ENCODE measurements at regions not wholly inside any gene's neighbourhood (a gene's known extent, or its start where the extent isn't known, plus 50 kb on each side); places are given as distances from the start of the nearest gene placed in this dataset.
"Not testable (repeated sequence)": the region's sequence is repeated elsewhere in the genome, so short reads cannot be mapped to it uniquely, and the experiment has no call there.

DNA sequence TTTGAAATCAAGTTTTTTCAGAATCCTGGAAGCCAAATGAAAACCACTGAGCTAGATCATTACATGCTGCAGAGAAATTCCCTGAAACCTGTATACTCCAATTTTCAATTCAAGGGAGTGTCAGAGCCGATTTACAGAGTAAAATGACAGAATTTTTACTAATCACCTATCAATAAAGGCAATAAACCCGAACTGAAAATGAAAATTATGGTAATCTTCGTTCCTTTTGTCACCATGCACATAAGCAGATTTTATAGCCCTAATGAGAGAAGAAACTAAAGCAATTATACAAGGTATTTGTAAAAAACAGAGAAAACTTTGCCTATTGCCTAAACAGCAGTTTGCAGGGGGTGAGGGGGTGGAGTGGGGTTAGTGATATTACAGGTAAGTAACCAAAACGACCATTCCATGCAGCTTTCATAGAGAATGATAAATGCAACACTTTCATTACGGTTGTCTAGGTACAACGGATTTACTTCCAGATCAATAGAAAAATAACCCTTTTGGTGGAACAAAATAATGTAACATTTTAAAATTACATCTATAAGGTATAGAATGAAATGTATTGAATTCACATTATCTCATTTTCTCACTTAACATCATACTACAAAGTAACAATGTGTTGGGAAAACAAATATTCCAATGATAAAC is 115.2 kb upstream of the BEND6 start:
- intact Hi-C loops (cut with micrococcal nuclease): loop anchor here (5.0 kb wide), 1 partner anchor 37 kb away; no protein-coding TSS in a partner anchor
- Mint-ChIP-seq H3K4me3 (no peak overlapping the region), H3K36me3 (ENCODE audit: low read depth) (no peaks in the 10 kb centered on the region), H3K9me3 (no peaks in the 10 kb centered on the region), H3K27me3 (peaks cover 10% of the 10 kb centered on the region), H3K4me1 (ENCODE audit: low read depth) (peaks cover 19% of the 10 kb centered on the region), H3K27ac (no peak overlapping the region)

DNA sequence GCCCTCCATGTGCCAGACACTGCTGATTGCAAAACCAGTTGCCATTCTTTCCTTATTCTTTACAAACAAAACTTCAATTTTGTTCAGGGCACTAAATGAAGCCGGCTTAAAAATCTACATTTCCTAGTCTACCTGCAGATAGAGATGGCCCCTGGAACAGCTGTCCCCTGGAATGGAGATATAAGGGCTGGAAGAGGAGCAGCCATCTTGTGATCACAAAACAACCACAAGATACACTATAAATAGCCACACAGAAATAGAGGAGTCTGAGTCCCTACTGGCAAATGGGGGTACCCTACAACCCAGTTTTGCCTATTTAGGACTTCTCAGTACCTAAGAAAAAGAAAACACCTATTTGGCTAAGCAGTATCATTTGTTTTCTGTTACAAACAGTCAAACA is 115.9 kb upstream of the BEND6 start:
- Mint-ChIP-seq H3K27me3 (peaks cover 7% of the 10 kb centered on the region), H3K4me1 (ENCODE audit: low read depth) (peaks cover 17% of the 10 kb centered on the region), H3K9me3 (no peaks in the 10 kb centered on the region), H3K27ac (no peak overlapping the region), H3K36me3 (ENCODE audit: low read depth) (no peaks in the 10 kb centered on the region), H3K4me3 (no peak overlapping the region)
- intact Hi-C loops (cut with micrococcal nuclease): no loop called here

DNA sequence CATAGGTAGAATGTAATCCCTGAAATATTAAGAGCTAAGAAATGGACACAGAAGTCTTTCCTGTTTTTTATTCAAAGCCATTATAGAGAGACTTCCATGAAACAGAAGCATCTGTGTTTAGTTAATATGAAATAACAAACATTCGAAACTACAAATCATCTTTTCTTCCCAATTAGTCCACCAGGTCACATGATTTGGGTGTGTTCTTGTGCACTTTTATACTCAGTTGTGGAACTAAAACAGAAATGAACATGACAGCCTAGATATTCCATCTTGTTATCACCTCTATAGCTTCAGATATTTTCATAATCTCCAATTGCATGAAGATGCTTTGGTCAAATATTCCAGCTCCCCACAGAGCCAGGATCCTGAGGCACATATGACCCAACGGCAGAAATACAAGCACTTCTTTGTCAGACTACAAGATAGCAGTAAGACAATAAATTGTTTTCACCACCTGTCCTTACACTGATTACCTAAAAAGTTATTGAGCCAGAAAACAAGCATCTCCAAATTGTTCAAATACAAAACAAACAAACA is 116.8 kb upstream of the BEND6 start:
- Mint-ChIP-seq H3K9me3 (no peaks in the 10 kb centered on the region), H3K27ac (no peak overlapping the region), H3K27me3 (peaks cover 5% of the 10 kb centered on the region), H3K4me1 (ENCODE audit: low read depth) (peaks cover 15% of the 10 kb centered on the region), H3K36me3 (ENCODE audit: low read depth) (no peaks in the 10 kb centered on the region), H3K4me3 (no peak overlapping the region)
- intact Hi-C loops (cut with micrococcal nuclease): no loop called here

DNA sequence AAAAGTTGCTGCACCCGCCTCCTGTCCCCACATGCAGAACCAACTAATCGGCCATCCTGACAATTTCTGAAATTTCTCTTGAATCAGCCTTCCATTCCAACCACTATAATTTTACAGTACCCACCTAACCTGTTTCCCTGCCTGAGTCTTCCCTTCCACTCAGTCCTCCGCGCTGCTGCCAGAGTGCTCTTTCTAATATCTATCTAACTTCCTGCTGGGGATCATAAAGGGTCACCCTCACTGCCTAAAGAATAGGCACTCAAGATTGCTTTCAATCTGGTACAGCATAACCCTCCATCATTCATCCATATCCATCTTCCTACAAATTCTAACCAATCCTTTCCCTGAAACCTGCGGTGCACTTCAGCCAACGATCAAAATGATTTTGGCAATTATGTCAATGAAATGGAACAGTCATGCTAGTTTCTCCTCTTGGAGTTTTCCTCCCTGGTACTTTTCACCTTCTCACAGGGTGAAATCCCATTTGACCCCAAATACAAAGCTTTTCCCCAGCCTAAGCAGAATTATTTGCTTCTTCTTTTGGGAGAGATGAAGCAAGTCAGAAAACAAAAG is 117.5 kb upstream of the BEND6 start:
- Mint-ChIP-seq H3K27ac (no peak overlapping the region), H3K27me3 (no peaks in the 10 kb centered on the region), H3K4me3 (no peak overlapping the region), H3K4me1 (ENCODE audit: low read depth) (peaks cover 9% of the 10 kb centered on the region), H3K9me3 (no peaks in the 10 kb centered on the region), H3K36me3 (ENCODE audit: low read depth) (no peaks in the 10 kb centered on the region)
- intact Hi-C loops (cut with micrococcal nuclease): no loop called here

DNA sequence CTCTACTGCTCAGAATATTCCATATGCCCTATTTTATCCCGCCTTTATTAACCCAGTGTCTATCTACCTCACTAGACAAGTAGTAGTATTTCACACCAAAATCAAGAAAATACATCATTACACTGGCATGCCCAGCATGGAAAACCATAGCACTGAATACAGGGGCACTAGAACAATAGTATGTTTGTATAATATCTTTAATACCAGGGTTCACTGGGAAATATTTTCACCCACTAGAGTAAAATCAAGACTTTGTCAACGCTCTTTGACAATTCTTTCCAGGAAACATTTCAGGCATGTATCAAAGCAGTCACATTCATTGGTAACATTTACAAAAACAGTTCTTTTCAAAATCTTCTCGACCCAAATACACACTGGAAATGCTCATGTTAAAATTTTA is 119.3 kb upstream of the BEND6 start:
- no peak overlapping the region for H3K4me3 Mint-ChIP-seq
- H3K9me3 Mint-ChIP-seq: no peaks in the 10 kb centered on the region

DNA sequence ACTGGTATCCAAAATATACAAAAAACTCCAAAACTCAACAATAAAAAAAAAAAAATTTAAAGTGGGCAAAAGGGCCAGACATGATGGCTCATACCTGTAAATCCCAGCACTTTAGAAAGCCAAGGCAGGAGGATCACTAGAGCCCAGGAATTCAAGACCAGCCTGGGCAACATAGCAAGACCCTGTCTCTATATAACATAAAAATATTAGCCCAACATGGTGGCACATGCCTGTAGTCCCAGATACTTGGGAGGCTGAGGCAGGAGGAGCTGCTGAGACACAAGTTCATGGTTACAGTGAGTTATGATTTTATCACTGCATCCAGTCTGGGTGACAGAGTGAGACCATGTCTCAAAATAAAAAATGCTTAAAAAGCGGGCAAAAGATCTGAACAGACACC is 121.0 kb upstream of the BEND6 start:
- Mint-ChIP-seq H3K36me3 (ENCODE audit: low read depth) (no peaks in the 10 kb centered on the region), H3K27me3 (no peaks in the 10 kb centered on the region), H3K27ac (no peak overlapping the region), H3K4me3 (no peak overlapping the region), H3K9me3 (no peaks in the 10 kb centered on the region), H3K4me1 (ENCODE audit: low read depth) (peaks cover 9% of the 10 kb centered on the region)
- intact Hi-C loops (cut with micrococcal nuclease): no loop called here

More for the DNA sequence above, 119.3 kb upstream of the BEND6 start:
- H3K4me1 Mint-ChIP-seq (ENCODE audit: low read depth): peaks cover 9% of the 10 kb centered on the region
- intact Hi-C loops (cut with micrococcal nuclease): no loop called here
- no peaks in the 10 kb centered on the region for H3K27me3 Mint-ChIP-seq
- H3K27ac Mint-ChIP-seq: no peak overlapping the region
- H3K36me3 Mint-ChIP-seq (ENCODE audit: low read depth): no peaks in the 10 kb centered on the region

DNA sequence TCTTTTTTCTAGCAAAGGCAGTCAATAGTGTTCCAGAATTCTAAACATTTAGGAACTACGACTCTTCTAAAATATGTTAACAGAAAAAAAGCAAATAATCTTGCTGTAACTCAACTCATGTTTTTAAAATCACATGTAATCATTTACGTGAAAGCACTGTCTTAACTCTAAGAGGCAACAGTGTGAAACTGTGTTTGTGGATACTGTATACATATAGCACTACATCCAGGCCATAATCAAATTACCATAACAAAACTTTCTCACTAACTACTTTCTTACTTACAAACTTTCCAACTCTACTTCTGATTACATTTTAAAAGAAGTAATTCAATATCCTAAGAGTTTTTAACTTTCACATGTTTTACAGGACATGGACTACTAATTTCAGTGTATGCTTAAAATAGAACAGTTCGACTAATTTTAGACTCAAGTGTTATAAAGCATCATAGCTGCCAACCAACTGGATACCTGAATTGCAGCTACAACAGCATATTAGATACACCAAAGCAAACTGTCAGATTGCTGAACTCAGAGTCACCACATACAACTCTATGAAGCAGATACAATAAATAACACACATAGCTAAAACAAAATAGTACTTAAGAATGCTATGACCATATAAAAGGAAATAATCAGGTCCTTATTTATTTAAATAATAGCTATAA is 121.6 kb upstream of the BEND6 start:
- Mint-ChIP-seq H3K36me3 (ENCODE audit: low read depth) (no peaks in the 10 kb centered on the region), H3K4me1 (ENCODE audit: low read depth) (peaks cover 3% of the 10 kb centered on the region), H3K27me3 (no peaks in the 10 kb centered on the region), H3K27ac (no peak overlapping the region), H3K9me3 (no peaks in the 10 kb centered on the region), H3K4me3 (no peak overlapping the region)
- intact Hi-C loops (cut with micrococcal nuclease): no loop called here

DNA sequence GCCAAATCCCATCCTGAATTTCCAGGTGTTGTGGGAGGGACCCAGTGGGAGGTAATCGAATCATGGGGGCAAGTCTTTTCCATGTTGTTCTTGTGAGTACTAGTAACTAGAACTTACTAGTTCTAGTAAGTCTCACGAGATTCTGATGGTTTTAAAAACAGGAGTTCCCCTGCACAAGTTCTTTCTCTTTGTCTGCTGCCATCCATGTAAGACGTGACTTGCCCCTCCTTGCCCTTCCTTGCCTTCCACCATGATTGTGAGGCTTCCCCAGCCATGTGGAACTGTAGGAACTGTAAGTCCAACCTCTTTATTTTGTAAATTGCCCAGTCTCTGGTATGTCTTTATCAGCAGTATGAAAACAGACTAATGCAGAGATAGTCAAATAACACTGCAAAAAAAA is 122.7 kb upstream of the BEND6 start:
- intact Hi-C loops (cut with micrococcal nuclease): no loop called here
- H3K36me3 Mint-ChIP-seq (ENCODE audit: low read depth): no peaks in the 10 kb centered on the region
- no peaks in the 10 kb centered on the region for H3K4me1 Mint-ChIP-seq (ENCODE audit: low read depth)
- H3K4me3 Mint-ChIP-seq: no peak overlapping the region
- no peaks in the 10 kb centered on the region for H3K27me3 Mint-ChIP-seq
- H3K9me3 Mint-ChIP-seq: no peaks in the 10 kb centered on the region
- H3K27ac Mint-ChIP-seq: no peak overlapping the region

DNA sequence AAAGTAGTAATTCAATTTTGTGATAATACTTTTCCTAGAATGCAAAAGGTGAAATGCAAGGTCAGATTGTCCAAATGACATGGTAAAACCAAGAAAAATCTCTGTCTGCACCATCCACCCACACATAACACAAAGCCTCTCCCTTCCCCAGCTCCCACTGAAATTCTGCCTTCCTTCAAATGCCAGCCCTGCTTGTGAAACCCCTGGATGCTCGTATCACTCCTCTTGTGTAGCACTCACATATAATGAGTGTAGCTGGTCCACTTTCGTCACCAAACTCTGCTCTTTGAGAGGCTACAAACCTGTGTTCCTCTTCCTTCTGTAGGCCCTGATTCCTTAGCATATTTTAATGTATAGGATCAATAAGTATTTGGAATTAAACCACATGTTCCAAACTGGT is 123.6 kb upstream of the BEND6 start:
- Mint-ChIP-seq H3K4me1 (ENCODE audit: low read depth) (no peaks in the 10 kb centered on the region), H3K27me3 (no peaks in the 10 kb centered on the region), H3K9me3 (no peaks in the 10 kb centered on the region), H3K4me3 (no peak overlapping the region), H3K27ac (no peak overlapping the region), H3K36me3 (ENCODE audit: low read depth) (no peaks in the 10 kb centered on the region)
- intact Hi-C loops (cut with micrococcal nuclease): no loop called here

DNA sequence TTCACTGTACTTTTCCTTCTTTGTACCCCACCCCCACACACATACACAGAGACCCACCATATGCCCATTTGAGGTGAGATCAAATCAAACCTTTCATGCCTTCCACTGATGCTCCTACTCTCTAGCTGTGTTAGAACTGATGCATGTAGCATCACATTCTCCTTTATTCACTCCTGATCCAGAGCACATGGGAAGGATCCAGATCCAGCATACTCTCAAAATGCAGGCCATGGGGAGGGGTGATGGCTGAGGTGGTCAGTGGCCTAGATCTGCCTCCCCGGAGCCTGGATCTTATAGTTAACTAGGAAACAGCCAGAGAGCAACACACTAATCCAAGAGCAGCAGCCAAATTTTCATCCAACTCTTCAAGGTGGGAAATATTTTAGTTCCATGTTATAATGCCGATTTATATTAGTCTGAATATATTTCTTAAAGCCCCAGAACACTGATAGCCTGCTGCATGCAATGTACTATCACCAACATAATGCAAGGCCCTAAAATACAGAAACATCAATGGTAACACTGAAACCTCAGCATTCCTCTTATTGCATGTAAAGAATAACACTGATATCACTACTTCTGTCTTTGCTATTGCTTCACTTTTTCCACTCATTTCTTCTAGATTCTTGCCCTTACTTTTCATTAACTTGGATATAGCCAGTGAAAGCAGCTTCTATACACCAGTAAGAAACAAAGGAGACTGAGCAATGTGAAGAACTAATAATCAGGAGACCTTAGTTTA is 126.8 kb upstream of the BEND6 start:
- intact Hi-C loops (cut with micrococcal nuclease): no loop called here
- Mint-ChIP-seq H3K9me3 (no peaks in the 10 kb centered on the region), H3K36me3 (ENCODE audit: low read depth) (no peaks in the 10 kb centered on the region), H3K4me1 (ENCODE audit: low read depth) (no peaks in the 10 kb centered on the region), H3K27me3 (no peaks in the 10 kb centered on the region), H3K4me3 (no peak overlapping the region), H3K27ac (no peak overlapping the region)

DNA sequence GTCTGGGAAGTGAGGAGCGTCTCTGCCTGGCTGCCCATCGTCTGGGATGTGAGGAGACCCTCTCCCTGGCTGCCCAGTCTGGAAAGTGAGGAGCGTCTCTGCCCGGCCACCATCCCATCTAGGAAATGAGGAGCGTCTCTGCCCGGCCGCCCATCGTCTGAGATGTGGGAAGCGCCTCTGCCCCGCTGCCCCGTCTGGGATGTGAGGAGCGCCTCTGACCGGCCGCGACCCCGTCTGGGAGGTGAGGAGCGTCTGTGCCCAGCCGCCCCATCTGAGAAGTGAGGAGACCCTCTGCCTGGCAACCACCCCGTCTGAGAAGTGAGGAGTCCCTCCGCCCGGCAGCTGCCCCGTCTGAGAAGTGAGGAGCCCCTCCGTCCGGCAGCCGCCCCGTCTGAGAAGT is 130.5 kb upstream of the BEND6 start:
- intact Hi-C loops (cut with micrococcal nuclease); H3K9me3 Mint-ChIP-seq; H3K27ac Mint-ChIP-seq; H3K36me3 Mint-ChIP-seq (ENCODE audit: low read depth); H3K4me3 Mint-ChIP-seq; H3K4me1 Mint-ChIP-seq (ENCODE audit: low read depth); H3K27me3 Mint-ChIP-seq: not testable (repeated sequence)

DNA sequence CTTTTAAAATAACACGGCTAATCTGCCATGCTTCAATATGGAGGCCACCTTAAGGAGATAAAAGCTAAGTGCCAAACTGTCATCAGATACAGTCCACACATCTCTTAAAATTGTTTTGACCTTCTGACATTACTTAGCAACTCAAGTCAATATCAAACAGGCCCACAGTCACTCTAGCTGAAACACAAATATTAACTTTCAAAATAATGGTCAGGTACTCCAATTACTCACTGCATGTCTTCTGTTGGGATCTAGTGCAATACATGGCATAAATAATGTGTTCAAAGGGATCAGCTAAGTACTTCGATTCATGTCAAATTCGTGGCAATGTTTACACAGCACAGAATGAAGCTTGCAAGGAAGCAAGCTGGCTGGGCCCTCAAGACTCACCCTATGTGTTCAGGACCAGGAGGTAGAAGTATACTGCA is 133.9 kb upstream of the BEND6 start:
- intact Hi-C loops (cut with micrococcal nuclease): no loop called here
- Mint-ChIP-seq H3K36me3 (ENCODE audit: low read depth) (no peaks in the 10 kb centered on the region), H3K27ac (no peak overlapping the region), H3K4me3 (no peak overlapping the region), H3K27me3 (no peaks in the 10 kb centered on the region), H3K4me1 (ENCODE audit: low read depth) (no peaks in the 10 kb centered on the region), H3K9me3 (no peaks in the 10 kb centered on the region)

DNA sequence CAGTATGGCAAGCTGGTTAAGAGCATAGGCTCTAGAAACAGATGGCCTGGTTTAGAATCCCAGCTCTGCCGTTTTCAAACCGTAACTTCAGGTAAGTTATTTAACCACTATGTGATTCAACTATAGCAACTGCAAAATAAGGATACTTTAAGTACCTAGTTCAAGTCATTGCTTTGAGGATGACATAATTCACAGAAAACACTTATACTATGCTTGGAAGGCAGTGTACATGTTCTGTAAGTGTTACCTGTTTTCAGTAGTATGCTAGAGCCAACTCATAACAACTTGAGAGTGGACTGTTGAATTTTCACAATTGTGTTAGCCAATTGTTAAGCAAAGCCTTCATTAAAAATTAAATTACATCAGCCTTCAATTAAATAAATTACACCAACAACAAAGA is 134.8 kb upstream of the BEND6 start:
- no peaks in the 10 kb centered on the region for H3K36me3 Mint-ChIP-seq (ENCODE audit: low read depth)
- H3K27me3 Mint-ChIP-seq: no peaks in the 10 kb centered on the region
- H3K4me1 Mint-ChIP-seq (ENCODE audit: low read depth): no peaks in the 10 kb centered on the region
- H3K9me3 Mint-ChIP-seq: no peaks in the 10 kb centered on the region
- intact Hi-C loops (cut with micrococcal nuclease): no loop called here
- no peak overlapping the region for H3K27ac Mint-ChIP-seq
- H3K4me3 Mint-ChIP-seq: no peak overlapping the region

DNA sequence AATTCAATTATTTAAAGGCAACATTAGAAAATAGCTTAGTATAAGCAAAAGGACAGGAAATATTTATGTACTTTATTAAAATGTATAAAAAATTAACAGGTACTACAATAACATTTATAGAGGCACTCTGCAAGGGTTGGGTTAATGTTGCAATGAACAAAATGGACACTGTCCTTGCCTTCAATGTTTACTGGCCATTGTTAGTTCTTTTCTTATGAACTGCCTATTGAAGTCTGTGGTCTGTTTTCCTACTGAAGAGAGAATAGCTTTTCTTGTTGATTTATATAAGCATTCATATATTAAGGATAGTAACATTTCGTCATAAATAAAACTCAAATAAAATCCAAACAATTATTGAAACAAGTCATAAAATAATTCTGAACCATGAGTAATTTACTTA is 135.3 kb upstream of the BEND6 start:
- H3K36me3 Mint-ChIP-seq (ENCODE audit: low read depth): no peaks in the 10 kb centered on the region
- no peaks in the 10 kb centered on the region for H3K9me3 Mint-ChIP-seq
- intact Hi-C loops (cut with micrococcal nuclease): no loop called here
- no peaks in the 10 kb centered on the region for H3K4me1 Mint-ChIP-seq (ENCODE audit: low read depth)
- no peak overlapping the region for H3K27ac Mint-ChIP-seq
- H3K4me3 Mint-ChIP-seq: no peak overlapping the region
- no peaks in the 10 kb centered on the region for H3K27me3 Mint-ChIP-seq
